Kidney epithelial cell (primary cell): ENCODE measurements at regions not wholly inside any gene's neighbourhood (a gene's known extent, or its start where the extent isn't known, plus 50 kb on each side); places are given as distances from the start of the nearest gene placed in this dataset.

Source experiments
- DNase-seq: peaks from one replicate; pipeline ENCODE4 v3.0.0-alpha.2; 2010; ENCODE audit warnings: low read depth
- H3K27me3 ChIP-seq: 2 replicates; pipeline ENCODE4 v1.6.0; 2011; ENCODE audit warnings: low read length; ENCODE audit not compliant: control insufficient read depth, insufficient read depth
- H3K36me3 ChIP-seq: 2 replicates; pipeline ENCODE4 v1.5.1; 2011; ENCODE audit warnings: low read length; ENCODE audit not compliant: control insufficient read depth, insufficient read depth
- H3K4me3 ChIP-seq: 2 replicates; pipeline ENCODE4 v1.5.1; 2011; ENCODE audit warnings: low read depth, mild to moderate bottlenecking, control low read depth, low read length
- CTCF ChIP-seq: IDR thresholded peaks from 2 replicates; pipeline ENCODE4 v1.5.1; 2011; ENCODE audit warnings: mild to moderate bottlenecking, moderate library complexity, low read length, control low read depth, inconsistent platforms; ENCODE audit not compliant: insufficient read depth, poor library complexity, severe bottlenecking

GRCh38 chr13:105035092-105035491 is 1500.4 kb downstream of the EFNB2 start:
- no peaks in the 10 kb centered on the region for H3K36me3 ChIP-seq
- TF ChIP-seq CTCF, result no peak
- no peak for DNase-seq

GRCh38 chr13:105033999-105034398 is 1501.5 kb downstream of the EFNB2 start:
- no peak for DNase-seq
- no peak for TF ChIP-seq CTCF
- H3K4me3 ChIP-seq, result no peak overlapping the region
- no peaks in the 10 kb centered on the region for H3K27me3 ChIP-seq
- H3K36me3 ChIP-seq, result no peaks in the 10 kb centered on the region

More at GRCh38 chr13:105035092-105035491, 1500.4 kb downstream of the EFNB2 start:
- no peaks in the 10 kb centered on the region for H3K27me3 ChIP-seq
- H3K4me3 ChIP-seq, result no peak overlapping the region

DNA sequence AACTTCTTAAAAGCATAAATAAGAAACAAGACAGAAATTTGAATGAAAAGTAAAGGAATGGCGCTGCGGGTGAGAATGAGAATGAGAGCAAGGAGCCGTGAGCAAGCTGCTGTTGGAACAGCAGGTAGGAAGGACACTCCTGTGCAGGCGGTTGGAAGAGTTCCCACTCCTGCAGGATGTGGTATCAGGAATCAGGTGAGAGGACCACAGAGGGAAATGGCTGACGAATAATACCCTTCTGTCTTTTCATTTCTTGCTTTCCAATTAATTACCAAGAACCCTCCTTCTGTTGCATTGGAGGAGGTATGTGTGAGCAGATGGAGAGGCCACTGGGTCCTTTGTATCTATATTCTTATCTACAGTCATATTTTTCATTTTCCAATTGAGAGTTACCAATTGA is 1504.2 kb downstream of the EFNB2 start:
- DNase-seq, result no peak
- H3K4me3 ChIP-seq, result no peak overlapping the region
- H3K27me3 ChIP-seq, result no peaks in the 10 kb centered on the region
- TF ChIP-seq CTCF, result no peak
- H3K36me3 ChIP-seq, result no peaks in the 10 kb centered on the region

- Histone ChIP-seq H3K36me3 (no peaks in the 10 kb centered on the region), H3K4me3 (no peak overlapping the region), H3K27me3 (no peaks in the 10 kb centered on the region)
- TF ChIP-seq CTCF, result no peak
- DNase-seq, result no peak
Measured at GRCh38 chr13:105030851-105031250, 1504.6 kb downstream of the EFNB2 start.

DNA sequence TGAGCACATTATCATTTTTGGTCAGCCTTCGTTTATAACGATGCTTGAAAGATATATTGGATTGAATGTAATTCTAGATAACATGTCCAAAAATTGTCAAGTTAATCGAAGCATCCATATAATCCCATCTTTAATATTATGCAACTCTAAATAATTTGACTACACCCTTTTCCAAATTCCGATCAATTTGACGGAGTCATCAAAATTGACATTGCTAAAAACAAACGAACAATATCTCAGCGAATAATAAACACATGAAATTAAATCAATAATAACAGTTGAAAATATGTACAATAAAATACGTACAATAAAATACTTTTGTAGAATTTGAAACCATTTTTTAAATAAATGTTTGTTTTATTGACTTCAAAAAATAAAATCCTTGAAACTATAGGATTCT is 1516.4 kb downstream of the EFNB2 start:
- DNase-seq, result no peak
- Histone ChIP-seq H3K27me3 (no peaks in the 10 kb centered on the region), H3K36me3 (no peaks in the 10 kb centered on the region), H3K4me3 (no peak overlapping the region)
- no peak for TF ChIP-seq CTCF

- Histone ChIP-seq H3K36me3 (no peaks in the 10 kb centered on the region), H3K27me3 (no peaks in the 10 kb centered on the region), H3K4me3 (no peak overlapping the region)
- TF ChIP-seq CTCF, result no peak
- DNase-seq, result no peak
Measured at GRCh38 chr13:105016266-105016665, 1519.2 kb downstream of the EFNB2 start.
